C1 segment of cervical spinal cord (tissue), 14 donors: ENCODE measurements at regions not wholly inside any gene's neighbourhood (a gene's known extent, or its start where the extent isn't known, plus 50 kb on each side); places are given as distances from the start of the nearest gene placed in this dataset.
"Not testable (repeated sequence)": the region's sequence is repeated elsewhere in the genome, so short reads cannot be mapped to it uniquely, and the experiment has no call there.

Source experiments
- DNase-seq, 14 donors: peaks; one replicate each; lab custom pipeline; 2025; lab: John Stamatoyannopoulos, UW

GRCh38 chrX:3791449-3791848 lies 78.0 kb upstream of the PRKX start:
- DNase-seq = no peak

GRCh38 chrX:3788494-3789233 lies 75.2 kb upstream of the PRKX start:
- no peak for DNase-seq

- DNase-seq = no peak
Observed at GRCh38 chrX:3787856-3788255, 74.4 kb upstream of the PRKX start.

- DNase-seq = not testable (repeated sequence)
Observed at GRCh38 chrX:3785822-3786221, 72.4 kb upstream of the PRKX start.

GRCh38 chrX:3780564-3780963 lies 67.1 kb upstream of the PRKX start:
- no peak for DNase-seq

- peak in 1 of 14 donors; percentile 41 for DNase-seq
Observed at GRCh38 chrX:3779546-3779945, 66.1 kb upstream of the PRKX start.

- DNase-seq = no peak
Observed at GRCh38 chrX:3777416-3777815, 64.0 kb upstream of the PRKX start.

- DNase-seq = peak in 5 of 14 donors; percentile 1 to 89 (median 3)
Observed at GRCh38 chrX:3771766-3772165, 58.3 kb upstream of the PRKX start.

- no peak for DNase-seq
Observed at GRCh38 chrX:3768881-3769280, 55.4 kb upstream of the PRKX start.
